SU-DHL-6 (cell line): ENCODE measurements at regions not wholly inside any gene's neighbourhood (a gene's known extent, or its start where the extent isn't known, plus 50 kb on each side); places are given as distances from the start of the nearest gene placed in this dataset.

ENCODE experiments used
- EZH2phosphoT487 ChIP-seq: fragments of 200-600 bp; sonication (generic), shearing (Covaris generic); conservative IDR thresholded peaks from 2 replicates; pipeline ENCODE4 v1.6.1; 2018; ENCODE audit warnings: mild to moderate bottlenecking, antibody characterized with exemption, low read length, moderate library complexity, mixed read lengths
- TF ChIP-seq, protein P1 (sequence below): fragments of 200-600 bp; sonication (generic); IDR thresholded peaks from one replicate; pipeline ENCODE4 v1.5.1; 2017; ENCODE audit warnings: antibody characterized with exemption, mild to moderate bottlenecking, low read length, moderate library complexity; ENCODE audit not compliant: insufficient read depth, poor library complexity, severe bottlenecking

GRCh38 chr12:20018406-20018805, 349.9 kb upstream of the PDE3A start:
- TF ChIP-seq, protein P1, sequence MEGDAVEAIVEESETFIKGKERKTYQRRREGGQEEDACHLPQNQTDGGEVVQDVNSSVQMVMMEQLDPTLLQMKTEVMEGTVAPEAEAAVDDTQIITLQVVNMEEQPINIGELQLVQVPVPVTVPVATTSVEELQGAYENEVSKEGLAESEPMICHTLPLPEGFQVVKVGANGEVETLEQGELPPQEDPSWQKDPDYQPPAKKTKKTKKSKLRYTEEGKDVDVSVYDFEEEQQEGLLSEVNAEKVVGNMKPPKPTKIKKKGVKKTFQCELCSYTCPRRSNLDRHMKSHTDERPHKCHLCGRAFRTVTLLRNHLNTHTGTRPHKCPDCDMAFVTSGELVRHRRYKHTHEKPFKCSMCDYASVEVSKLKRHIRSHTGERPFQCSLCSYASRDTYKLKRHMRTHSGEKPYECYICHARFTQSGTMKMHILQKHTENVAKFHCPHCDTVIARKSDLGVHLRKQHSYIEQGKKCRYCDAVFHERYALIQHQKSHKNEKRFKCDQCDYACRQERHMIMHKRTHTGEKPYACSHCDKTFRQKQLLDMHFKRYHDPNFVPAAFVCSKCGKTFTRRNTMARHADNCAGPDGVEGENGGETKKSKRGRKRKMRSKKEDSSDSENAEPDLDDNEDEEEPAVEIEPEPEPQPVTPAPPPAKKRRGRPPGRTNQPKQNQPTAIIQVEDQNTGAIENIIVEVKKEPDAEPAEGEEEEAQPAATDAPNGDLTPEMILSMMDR = no peak
- no peak for TF ChIP-seq EZH2phosphoT487
